ENCODE measurements at regions not wholly inside any gene's neighbourhood (a gene's known extent, or its start where the extent isn't known, plus 50 kb on each side); places are given as distances from the start of the nearest gene placed in this dataset.

DNA sequence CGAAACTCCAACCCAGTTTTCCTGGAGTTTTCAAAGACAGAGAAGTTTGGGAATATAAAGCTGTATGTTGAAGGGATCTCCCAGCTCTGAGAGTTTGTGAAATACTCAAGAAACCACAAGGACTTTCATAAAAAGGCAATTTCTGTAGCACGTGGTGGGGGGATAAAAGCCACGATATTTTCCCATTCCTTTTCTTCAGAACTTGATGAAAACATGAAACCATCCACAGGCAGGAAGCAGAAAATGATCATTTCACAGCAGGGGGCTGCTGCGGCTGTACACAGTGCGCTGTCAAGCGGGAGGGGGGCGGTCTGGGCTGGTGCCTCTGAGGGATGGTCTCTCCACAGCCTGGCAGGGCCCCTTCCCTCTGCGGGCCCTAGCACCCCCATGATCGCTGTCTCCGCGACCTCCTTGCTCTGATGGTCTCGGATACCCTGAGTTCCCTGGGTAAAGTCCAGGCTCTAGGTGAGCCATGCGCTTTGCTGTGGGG, 423.2 kb downstream of the MN1 start:
- no peak for DNase-seq

DNA sequence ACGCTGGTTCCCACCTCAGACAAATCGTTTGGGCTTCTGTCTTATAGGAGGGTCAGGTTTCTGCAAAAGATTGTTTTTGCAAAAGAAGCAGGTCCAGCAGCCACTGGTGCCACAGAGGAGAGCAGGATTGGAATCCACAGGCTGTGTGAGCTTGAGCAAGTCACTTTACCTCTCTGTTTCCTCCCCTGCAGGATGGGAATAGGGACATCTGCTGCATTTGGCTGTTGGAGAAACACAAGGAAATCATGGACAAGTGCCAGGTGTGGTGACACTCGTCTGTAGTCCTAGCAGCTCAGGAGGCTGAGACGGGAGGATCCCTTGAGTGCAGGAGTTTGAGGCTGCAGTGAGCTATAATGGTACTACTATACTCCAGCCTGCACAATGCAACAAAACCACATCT, 422.6 kb downstream of the MN1 start:
- no peak for DNase-seq

DNA sequence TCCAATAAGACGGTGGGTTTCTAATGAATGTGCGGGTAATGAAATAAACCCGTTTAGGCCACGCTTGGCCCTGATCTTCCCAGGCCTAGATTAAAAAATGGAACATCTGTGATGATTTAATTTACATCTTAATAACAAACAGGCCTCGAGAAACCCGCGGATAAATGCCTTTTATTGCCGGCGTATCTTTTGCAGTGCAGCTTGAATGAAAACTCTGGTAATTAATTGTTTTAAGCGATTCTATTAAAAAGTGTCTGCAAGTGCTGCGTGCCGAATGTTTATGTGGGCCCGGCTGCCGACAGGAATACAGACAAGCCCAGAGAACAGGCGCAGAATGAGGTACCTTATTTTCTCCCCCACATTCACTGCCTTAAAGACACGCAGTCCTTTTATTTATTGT, 420.7 kb downstream of the MN1 start:
- no peak for DNase-seq

DNA sequence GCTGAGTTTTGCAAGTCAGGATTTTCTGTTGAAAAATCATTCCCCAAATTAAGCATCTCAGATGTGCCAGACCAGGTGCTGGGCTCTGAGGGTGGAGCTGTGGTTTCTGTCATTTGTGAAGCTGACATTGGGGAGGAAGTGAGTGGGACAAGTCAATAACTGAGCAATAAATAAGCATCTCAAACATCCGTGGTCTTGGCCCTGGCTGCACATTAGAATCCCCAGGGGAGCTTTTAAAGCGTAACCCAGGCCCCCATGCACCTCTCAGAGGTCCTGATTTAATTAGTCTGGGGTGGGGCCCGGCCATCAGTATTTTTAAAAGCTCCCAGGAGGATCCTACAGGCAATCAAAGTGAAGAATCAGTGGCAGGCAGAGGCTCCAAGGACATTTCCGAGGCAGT, 420.0 kb downstream of the MN1 start:
- DNase-seq = no peak

DNA sequence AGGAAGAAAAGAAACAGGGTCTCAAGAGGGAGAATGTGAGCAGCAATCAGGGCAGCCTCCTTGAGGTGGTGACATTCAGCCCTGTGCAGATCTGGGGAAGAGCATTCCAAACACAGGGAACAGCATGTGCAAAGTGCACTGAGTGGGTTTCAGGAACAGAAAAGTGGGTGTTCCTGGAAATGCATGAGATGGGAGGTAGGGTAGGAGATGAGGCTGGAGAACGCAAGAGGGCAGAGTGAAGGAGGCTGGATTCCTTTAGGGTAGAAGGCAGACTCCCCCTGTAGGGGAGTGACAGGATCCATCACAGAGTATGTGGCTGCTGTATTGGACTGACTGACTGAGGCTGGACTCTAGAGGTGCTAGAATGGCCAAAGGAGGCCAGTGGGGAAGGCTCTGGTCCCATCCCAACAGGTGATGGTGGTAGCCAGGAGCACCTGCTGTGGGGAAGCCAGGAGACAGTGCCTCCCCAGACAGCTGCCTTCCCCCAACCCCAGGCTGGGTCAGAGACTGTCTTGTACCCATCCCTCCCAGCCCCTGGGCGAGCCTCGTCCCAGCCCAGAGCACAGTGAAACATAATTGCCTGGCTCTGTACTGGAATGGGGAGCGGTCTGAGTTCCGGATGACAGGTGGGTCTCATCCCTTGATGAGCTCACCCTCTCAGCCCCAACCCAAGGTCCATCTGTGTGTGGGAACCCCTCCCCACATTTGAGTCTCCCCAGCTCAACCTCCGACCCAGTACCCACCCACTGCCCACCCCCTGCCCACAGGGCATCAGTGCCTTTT, 419.4 kb downstream of the MN1 start:
- no peak for DNase-seq

- no peak for DNase-seq
Measured at GRCh38 chr22:27382947-27383346, 418.6 kb downstream of the MN1 start.

DNA sequence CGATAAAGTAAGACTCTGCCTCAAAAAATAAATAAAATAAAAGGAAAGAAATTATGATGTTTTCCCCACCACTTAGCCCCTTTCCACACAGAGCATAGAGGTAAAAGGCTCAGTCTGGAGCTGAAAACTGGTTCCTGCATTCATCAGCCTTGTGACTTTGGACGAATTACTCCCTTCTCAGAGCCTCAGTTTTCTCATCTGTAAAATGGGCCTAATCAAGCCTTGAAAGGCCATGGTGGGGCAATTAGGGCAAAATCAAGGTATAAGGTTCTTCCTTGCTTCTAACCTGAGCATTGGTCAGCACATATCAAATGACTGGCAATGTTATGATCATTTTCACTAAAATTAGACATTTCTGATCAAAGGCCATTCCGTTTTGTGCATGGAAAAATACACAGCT, 417.7 kb downstream of the MN1 start:
- no peak for DNase-seq

DNA sequence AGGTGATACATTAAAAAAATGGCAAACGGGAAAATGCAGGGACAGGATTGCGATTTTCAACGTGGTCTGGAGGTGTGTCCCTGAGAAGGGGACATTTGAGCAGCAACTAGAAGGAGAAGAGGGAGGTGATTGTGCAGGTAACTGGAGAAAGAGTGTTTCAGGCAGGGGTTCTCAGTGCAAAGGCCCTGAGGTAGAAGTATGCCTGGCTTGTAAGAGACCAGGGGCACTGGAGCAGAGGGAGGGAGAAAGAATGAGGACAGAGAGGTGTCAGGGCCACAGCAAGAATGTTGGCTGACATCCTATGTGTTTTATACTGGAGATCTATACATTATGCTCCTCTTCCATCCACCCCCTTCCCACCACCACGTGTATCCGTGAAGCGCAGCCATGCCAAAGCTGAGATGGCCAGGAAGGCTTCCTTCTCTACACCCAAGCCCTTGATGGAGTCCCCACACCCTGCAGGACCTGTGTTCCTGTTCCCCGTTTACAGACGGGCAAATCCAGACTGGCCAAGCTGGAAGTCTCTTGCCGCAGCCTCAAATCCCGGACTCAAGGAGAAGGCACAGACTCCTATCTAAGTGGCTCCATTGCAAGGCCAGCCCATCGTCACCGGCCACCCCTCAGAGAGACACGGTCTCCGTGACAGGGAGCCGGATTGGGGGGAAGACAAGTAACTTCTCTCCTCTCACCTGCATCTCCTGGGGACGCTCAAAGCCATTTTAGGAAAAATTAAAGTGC, 416.1 kb downstream of the MN1 start:
- DNase-seq = no peak

- DNase-seq = no peak
Measured at GRCh38 chr22:27386186-27386585, 415.4 kb downstream of the MN1 start.

GRCh38 chr22:27387561-27387960, 414.0 kb downstream of the MN1 start:
- no peak for DNase-seq

DNA sequence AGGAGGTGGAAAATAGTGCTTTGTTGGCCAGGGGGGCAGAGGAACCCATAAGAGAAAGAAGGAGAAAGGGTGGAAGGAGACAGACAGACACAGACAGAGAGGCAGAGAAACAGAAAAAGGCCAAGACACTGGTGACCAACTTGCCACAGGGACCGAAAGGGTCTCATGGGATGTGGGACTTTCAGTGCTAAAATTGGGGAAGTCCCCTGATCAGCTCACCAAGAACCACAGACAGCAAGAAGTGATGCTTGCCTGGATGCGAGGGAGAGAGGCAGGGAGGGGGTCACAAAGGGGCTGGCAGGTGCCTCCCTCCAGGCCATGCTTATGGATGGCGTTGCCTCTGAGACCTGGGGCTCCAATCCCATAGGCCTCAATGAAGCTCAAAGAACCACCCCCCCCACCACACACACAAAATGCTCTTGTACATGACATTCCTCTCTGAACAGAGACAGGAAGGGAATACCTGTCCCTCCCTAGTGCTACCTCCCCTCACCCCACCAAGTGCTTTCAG, 413.4 kb downstream of the MN1 start:
- DNase-seq = no peak

DNA sequence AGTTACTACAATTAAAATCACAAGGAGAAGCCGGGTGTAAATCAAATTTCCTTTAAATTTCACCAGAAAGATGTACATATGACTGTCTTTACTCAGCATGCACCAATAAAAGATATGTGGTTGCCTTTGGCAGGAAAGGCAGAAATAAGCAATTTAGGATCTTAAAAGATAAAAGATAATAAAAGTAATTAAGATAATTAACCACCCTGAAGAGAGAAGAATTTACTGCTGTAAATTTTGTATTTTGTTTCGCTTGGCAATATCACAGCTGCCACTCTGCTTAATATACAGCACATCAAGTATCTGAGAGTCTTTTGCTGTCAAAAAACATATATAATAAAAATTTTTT, 411.9 kb downstream of the MN1 start:
- DNase-seq = no peak

- DNase-seq = no peak
Measured at GRCh38 chr22:27391092-27391770, 410.3 kb downstream of the MN1 start.

DNA sequence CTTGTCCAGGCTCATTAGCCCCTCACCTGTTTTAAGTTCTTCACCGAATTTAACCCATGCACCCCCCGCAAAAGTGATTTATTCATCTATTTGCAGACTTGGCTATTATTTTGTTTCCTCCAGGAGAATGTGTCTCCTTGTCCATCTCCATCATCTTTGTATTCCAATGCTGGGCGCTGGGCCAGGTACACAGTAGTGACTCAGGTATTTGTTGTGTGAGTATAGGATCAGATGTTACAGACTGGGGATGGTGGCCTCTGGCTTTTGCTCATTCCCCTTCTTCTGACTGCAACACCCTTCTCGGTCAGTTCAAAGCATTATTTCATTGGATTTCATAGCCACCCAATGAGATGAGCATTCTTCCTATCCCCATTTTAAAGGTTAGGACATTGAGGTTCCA, 408.2 kb downstream of the MN1 start:
- DNase-seq = no peak

DNA sequence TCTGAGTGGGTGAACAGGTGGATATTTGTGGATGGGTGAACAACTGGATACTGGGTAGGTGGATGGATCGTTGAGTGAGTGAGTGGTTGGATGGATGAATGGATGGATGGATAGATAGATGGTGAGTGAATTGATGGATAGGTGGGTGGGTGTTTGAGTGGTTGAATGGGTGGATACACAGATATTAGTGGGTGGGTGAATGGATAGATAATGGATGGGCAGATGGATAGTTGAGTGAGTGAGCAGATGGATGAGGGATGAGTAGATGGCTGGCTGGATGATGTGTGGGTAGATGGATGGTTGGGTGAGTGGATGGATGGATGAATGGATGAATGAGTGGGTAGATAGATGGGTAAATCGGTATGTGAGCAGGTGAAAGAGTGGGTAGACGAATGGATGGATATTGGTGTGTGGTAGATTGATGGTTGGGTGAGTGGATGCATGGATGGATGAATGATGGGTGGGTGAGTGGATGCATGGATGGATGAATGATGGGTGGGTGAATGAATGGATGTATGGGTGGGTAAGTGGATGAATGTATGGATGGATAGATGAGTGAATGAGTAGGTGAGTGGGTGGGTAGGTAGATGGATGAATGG, 406.7 kb downstream of the MN1 start:
- no peak for DNase-seq

GRCh38 chr22:27397036-27397953, 404.3 kb downstream of the MN1 start:
- DNase-seq = no peak

DNA sequence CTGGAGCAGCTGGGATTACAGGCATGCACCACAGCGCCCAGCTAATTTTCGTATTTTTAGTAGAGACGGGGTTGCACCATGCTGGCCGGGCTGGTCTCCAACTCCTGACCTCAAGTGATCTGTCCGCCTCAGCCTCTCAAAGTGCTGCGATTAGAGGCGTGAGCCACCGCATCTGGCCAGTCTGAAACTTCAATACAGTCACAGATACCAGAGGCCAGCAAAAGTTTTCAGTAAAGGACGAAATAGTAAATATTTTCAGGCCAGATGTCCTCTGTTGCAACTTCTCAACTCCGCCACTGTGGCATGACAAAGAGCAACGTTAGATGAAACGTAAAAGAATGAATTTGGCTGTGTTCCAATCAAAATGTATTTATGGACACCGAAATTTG, 403.6 kb downstream of the MN1 start:
- DNase-seq = no peak

- no peak for DNase-seq
Measured at GRCh38 chr22:27399161-27399560, 402.4 kb downstream of the MN1 start.

GRCh38 chr22:27400811-27401210, 400.7 kb downstream of the MN1 start:
- DNase-seq = no peak

DNA sequence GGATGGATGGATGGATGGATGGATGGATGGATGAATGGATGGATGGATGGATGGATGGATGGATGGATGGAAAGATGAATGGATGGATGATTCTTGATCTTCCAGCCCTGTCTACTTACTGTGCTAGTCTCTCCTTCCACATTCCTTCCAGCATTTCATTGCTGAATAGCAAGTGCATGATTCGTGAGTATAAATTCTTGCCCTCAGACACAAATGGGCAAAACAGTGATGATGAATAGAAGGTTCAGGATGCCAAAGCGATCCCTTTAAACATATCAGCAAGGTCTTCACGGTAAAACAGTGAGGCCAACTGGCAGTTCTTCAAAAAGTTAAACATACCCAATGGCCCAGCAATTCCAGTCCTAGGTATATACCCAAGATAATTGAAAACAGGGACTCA, 400.2 kb downstream of the MN1 start:
- no peak for DNase-seq

DNA sequence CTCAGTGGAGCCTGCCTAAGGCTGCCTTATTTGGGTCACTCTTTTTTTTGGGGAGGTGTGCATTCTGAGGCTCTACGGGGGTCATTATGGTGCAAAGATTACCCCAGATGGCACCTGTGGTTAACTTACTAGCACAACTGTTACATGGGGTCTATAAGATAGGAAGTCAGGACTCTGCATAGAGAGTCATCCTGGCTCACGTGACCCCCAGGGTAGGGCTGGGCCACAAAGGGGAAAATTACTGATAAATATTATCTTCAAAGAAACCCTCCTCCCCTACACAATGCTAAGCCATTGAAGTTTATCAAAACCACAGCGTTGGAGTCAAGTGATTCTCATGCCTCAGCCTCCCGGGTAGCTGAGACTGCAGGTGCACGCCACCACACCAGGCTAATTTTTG, 397.1 kb downstream of the MN1 start:
- DNase-seq = no peak

DNA sequence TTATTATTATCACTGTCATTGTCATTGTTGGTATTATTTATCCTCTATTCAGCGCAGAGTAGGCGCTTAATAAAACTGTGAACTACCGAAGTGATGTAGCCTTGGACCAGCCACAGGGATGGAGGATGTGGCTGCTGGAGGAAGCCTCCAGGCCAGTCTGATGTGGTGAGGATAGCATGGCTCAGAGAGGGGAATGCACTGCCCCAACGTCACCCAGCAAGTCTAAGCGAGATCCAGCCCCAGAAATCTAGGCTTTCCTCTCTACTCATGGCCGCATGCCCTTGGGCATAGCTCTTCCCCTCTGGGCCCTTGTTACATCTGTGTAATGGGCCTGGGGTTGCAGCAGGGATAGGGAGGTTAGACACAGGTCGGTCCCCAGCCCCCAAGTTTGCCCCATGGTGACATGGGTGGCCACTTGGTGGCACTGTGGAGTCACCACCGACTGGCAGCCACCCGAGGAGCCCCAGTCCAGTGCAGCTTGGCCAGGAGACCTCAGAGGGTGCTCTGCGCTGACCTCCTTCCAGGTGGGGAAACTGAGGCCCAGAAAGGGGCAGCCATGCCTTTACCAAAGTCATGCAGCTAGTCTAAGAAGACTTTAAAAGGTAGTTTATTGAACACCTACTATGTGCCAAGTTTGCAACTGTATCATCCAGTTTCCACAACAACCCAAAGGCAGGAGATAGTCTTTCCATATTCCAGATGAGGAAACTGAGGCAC, 395.7 kb downstream of the MN1 start:
- no peak for DNase-seq
